Hepatocyte (in vitro differentiated cells): ENCODE measurements at regions not wholly inside any gene's neighbourhood (a gene's known extent, or its start where the extent isn't known, plus 50 kb on each side); places are given as distances from the start of the nearest gene placed in this dataset.

ENCODE experiments used
- DNase-seq: peaks from one replicate; pipeline ENCODE4 v3.0.0-alpha.2; 2016; ENCODE audit warnings: low spot score
- H2AFZ ChIP-seq: fragments of 200-600 bp; sonication (generic); 2 replicates; pipeline ENCODE4 v1.6.0; 2016; ENCODE audit warnings: antibody characterized with exemption, mild to moderate bottlenecking
- H3K27ac ChIP-seq: fragments of 200-600 bp; sonication (generic); 2 replicates; pipeline ENCODE4 v1.5.1; 2016; ENCODE audit warnings: mild to moderate bottlenecking
- H3K27me3 ChIP-seq: fragments of 200-600 bp; sonication (generic); 2 replicates; pipeline ENCODE4 v1.6.1; 2016
- H3K36me3 ChIP-seq: fragments of 200-600 bp; sonication (generic); replicated peaks from 2 replicates; pipeline ENCODE4 v1.5.1; 2016; ENCODE audit warnings: low read depth; ENCODE audit not compliant: insufficient read depth
- H3K4me1 ChIP-seq: fragments of 200-600 bp; sonication (generic); 2 replicates; pipeline ENCODE4 v1.5.1; 2016; ENCODE audit warnings: mild to moderate bottlenecking, moderate library complexity; ENCODE audit not compliant: insufficient read depth
- H3K4me2 ChIP-seq: fragments of 200-600 bp; sonication (generic); 2 replicates; pipeline ENCODE4 v1.6.0; 2016
- H3K4me3 ChIP-seq: fragments of 200-600 bp; sonication (generic); 2 replicates; pipeline ENCODE4 v1.5.1; 2016; ENCODE audit warnings: mild to moderate bottlenecking
- H3K79me2 ChIP-seq: fragments of 200-600 bp; sonication (generic); 2 replicates; pipeline ENCODE4 v1.6.0; 2017; ENCODE audit warnings: mild to moderate bottlenecking
- H3K9me2 ChIP-seq: fragments of 200-600 bp; sonication (generic); replicated peaks from 2 replicates; pipeline ENCODE4 v1.6.0; 2017; ENCODE audit warnings: mild to moderate bottlenecking; ENCODE audit not compliant: insufficient read depth
- H3K9me3 ChIP-seq: fragments of 200-600 bp; sonication (generic); 2 replicates; pipeline ENCODE4 v1.5.1; 2016; ENCODE audit warnings: low read depth, mild to moderate bottlenecking
- H4K20me1 ChIP-seq: fragments of 200-600 bp; sonication (generic); 2 replicates; pipeline ENCODE4 v1.6.0; 2016; ENCODE audit warnings: mild to moderate bottlenecking; ENCODE audit not compliant: insufficient read depth, poor library complexity, severe bottlenecking
- CTCF ChIP-seq: fragments of 200-600 bp; sonication (generic); IDR thresholded peaks from 2 replicates; pipeline ENCODE4 v1.5.1; 2016; ENCODE audit warnings: antibody characterized with exemption, mild to moderate bottlenecking; ENCODE audit not compliant: poor library complexity
- EZH2 ChIP-seq: fragments of 200-600 bp; sonication (generic); IDR thresholded peaks from 2 replicates; pipeline ENCODE4 v1.6.1; 2016; ENCODE audit warnings: antibody characterized with exemption, mild to moderate bottlenecking, borderline replicate concordance
- EZH2phosphoT487 ChIP-seq: fragments of 200-600 bp; sonication (generic); IDR thresholded peaks from one replicate; pipeline ENCODE4 v1.6.1; 2018; ENCODE audit warnings: antibody characterized with exemption, mild to moderate bottlenecking, low read depth, moderate library complexity; ENCODE audit not compliant: unreplicated experiment, severe bottlenecking
- WGBS: methylation state at CpG from one replicate; pipeline ENCODE4 v1.1.6; 2016; ENCODE audit warnings: low lambda C conversion rate; ENCODE audit errors: missing lambda C conversion rate; 5-methylcytosine and 5-hydroxymethylcytosine counted together

DNA sequence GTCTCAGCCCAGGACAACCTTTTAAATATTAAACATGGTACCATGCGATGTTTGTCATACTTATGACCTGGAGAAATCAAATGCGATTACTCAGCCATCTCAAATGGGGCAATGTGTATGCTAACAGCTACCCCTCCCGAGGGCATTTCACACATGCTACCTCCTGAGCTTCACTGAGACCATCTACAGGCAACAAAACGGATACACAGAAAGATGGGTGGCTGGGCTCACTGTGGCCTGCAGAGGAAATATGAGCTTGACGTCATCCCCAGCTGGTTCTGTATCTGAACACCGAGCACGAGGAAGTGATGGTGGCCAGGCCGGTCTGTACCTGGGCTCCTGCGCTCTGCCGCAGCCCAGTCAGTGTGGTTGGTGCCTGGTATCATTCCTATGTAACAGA, 374.3 kb downstream of the RPS24 start:
- no peak for DNase-seq
- Histone ChIP-seq H3K4me3 (no peak overlapping the region), H3K36me3 (no peaks in the 10 kb centered on the region), H3K79me2 (no peaks in the 10 kb centered on the region), H3K4me1 (peaks cover 9% of the 10 kb centered on the region), H3K27ac (no peak overlapping the region), H3K9me2 (no peaks in the 10 kb centered on the region), H3K4me2 (no peak overlapping the region), H3K9me3 (no peaks in the 10 kb centered on the region), H3K27me3 (no peaks in the 10 kb centered on the region), H4K20me1 (no peaks in the 10 kb centered on the region), H2AFZ (no peak overlapping the region)
- WGBS, result 78% methylated on average over 10 of the region's 10 CpGs
- TF ChIP-seq CTCF (no peak), EZH2phosphoT487 (no peak), EZH2 (no peak)

DNA sequence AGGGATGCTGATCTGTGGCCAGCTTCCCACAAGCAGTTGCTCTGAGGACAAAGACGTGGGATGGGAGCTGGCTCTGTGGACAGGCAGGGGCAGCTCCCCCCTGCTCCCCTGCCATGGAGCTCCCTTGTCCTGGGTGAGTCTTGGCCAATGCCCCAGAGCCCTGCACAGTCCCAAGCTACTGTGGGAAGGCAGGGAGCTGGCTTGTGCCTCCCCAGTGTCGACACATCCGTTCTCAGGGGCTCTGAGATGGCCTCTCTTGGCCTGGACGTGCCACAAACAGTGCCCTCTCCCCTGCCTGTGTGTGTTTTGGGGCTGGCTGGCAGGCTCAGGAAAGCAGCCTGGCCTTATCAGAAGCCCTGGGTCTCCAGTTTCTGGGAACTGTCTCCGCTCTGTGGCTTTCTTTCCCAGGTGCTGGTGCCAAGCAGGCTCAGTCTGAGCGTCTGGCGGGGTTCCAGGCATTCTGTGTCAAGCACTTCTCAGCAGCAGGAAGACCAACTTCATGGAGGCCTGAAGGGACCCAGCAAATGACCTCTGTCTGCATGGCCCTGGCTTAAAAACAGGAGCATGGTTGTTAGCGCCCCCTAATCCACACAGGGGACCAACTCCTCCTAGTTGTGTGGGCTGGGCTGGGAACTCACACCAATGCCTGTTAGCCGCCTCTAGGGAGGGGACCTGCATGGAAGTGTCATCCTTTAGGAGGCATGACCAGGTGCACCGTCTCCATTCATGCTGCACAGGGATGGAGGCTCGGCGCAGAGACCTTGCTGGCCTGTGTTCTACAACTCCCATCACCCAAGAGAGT, 375.2 kb downstream of the RPS24 start:
- 83% methylated on average over 12 of the region's 12 CpGs for WGBS
- H4K20me1 ChIP-seq, result no peaks in the 10 kb centered on the region
- no peaks in the 10 kb centered on the region for H3K79me2 ChIP-seq
- H3K27ac ChIP-seq, result peak overlapping the region; percentile 50
- H3K9me2 ChIP-seq, result no peaks in the 10 kb centered on the region
- H3K36me3 ChIP-seq, result no peaks in the 10 kb centered on the region
- peaks cover 13% of the 10 kb centered on the region for H3K4me1 ChIP-seq
- no peaks in the 10 kb centered on the region for H3K27me3 ChIP-seq
- no peaks in the 10 kb centered on the region for H3K9me3 ChIP-seq
- H3K4me3 ChIP-seq, result no peak overlapping the region
- H2AFZ ChIP-seq, result no peak overlapping the region
- no peak overlapping the region for H3K4me2 ChIP-seq
- DNase-seq, result peak; percentile 70
- TF ChIP-seq EZH2 (no peak), CTCF (no peak), EZH2phosphoT487 (no peak)

DNA sequence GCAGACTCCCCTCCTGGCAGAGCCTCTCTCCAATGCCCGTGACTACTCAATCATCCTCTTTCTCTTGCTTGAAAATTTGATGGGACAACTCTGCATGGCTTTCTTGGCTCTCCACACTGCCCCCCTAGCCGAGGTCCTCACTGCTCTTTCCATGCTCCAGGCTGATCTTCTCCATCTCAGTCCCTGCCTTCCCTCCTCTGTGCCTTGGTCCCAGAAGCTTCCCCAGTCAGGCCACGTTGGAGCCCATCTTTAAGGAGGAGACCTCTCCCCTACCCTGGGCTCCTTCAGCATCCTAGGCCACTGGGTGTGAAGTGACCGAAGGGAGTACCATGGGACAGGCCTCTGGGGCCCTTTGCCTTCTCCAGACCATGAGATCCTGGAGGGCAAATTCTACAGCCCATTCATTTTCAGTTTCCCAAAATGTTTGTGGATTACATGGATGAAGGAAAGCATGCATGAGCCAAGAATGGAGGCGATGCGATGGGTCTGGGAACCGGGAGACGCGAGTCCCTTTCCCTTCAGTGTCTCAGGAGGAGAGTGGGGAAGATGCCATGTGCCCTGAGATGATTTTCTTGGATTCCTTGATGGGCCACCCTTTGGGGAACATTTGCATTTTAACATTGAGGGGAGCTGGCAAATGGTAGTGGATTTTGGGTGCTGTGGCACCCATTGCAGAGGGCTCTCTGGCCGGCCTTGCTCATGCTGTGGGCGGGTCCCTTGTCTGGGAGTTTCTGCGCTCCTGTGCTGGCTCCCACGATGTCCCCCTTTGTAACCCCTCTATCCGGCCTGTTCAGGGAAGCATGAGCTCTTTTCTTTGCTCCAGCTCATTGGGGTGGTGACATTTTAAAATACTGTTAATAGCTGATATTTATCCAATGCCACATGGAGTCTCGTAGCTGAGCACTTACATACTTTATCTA, 376.6 kb downstream of the RPS24 start:
- H3K36me3 ChIP-seq, result no peaks in the 10 kb centered on the region
- no peaks in the 10 kb centered on the region for H3K79me2 ChIP-seq
- no peak for DNase-seq
- H3K4me2 ChIP-seq, result no peak overlapping the region
- H3K4me3 ChIP-seq, result no peak overlapping the region
- H3K27ac ChIP-seq, result no peak overlapping the region
- no peaks in the 10 kb centered on the region for H3K9me3 ChIP-seq
- TF ChIP-seq EZH2phosphoT487, result no peak
- no peak for TF ChIP-seq EZH2
- no peak for TF ChIP-seq CTCF
- no peaks in the 10 kb centered on the region for H3K9me2 ChIP-seq
- peaks cover 13% of the 10 kb centered on the region for H3K4me1 ChIP-seq
- H2AFZ ChIP-seq, result no peak overlapping the region
- H3K27me3 ChIP-seq, result no peaks in the 10 kb centered on the region
- WGBS, result 96% methylated on average over 15 of the region's 15 CpGs
- H4K20me1 ChIP-seq, result no peaks in the 10 kb centered on the region
